Transverse colon (tissue), 4 donors: ENCODE measurements at regions not wholly inside any gene's neighbourhood (a gene's known extent, or its start where the extent isn't known, plus 50 kb on each side); places are given as distances from the start of the nearest gene placed in this dataset.

Source experiments
- CTCF ChIP-seq, 5 experiments: fragments of 200-600 bp in 3 of 5; fragments of 450-650 bp in 2 of 5; sonication (generic) in 3 of 5; IDR thresholded peaks; 1 replicate in 2 of 5; 2 replicates in 3 of 5; pipeline ENCODE4 v1.5.1; 2016 to 2017; ENCODE audit warnings: antibody characterized with exemption in 5 of 5, inconsistent platforms in 3 of 5, mild to moderate bottlenecking in 2 of 5, moderate library complexity in 1 of 5
- EP300 ChIP-seq: sonication (generic); formaldehyde crosslinking; IDR thresholded peaks from one replicate; pipeline ENCODE4 v1.6.1; 2017; ENCODE audit warnings: antibody characterized with exemption, low read depth
- POLR2A ChIP-seq: fragments of 450-650 bp; IDR thresholded peaks from one replicate; pipeline ENCODE4 v1.6.1; 2016; ENCODE audit warnings: antibody characterized with exemption, mild to moderate bottlenecking, moderate library complexity
- POLR2AphosphoS5 ChIP-seq, 3 donors: sonication (generic); formaldehyde crosslinking; IDR thresholded peaks; one replicate each; pipeline ENCODE4 v1.6.1; 2016; ENCODE audit warnings: antibody characterized with exemption in 3 of 3

- TF ChIP-seq CTCF (IDR thresholded peaks at IDR 0.05) = no peak
- no peak for TF ChIP-seq EP300
- TF ChIP-seq POLR2A = no peak
- no peak for TF ChIP-seq POLR2AphosphoS5 (IDR thresholded peaks at IDR 0.05)
These were observed 637.2 kb upstream of the CPEB2 start for GRCh38 chr4:14364953-14365536.
